Peyer's patch (tissue), 4 donors: ENCODE measurements at regions not wholly inside any gene's neighbourhood (a gene's known extent, or its start where the extent isn't known, plus 50 kb on each side); places are given as distances from the start of the nearest gene placed in this dataset.

Source experiments
- POLR2A ChIP-seq, 2 donors: fragments of 450-650 bp; IDR thresholded peaks; one replicate each; pipeline ENCODE4 v1.5.1; 2017; ENCODE audit warnings: antibody characterized with exemption in 2 of 2, mild to moderate bottlenecking in 2 of 2, moderate library complexity in 2 of 2
- TF ChIP-seq, protein P1 (sequence below), 6 experiments: fragments of 450-650 bp in 4 of 6; fragments of 200-600 bp in 2 of 6; sonication (generic) in 1 of 6; IDR thresholded peaks; one replicate each; pipeline ENCODE4 v1.5.1; 2017 to 2019; ENCODE audit warnings: antibody characterized with exemption in 6 of 6, mild to moderate bottlenecking in 3 of 6, moderate library complexity in 1 of 6

DNA sequence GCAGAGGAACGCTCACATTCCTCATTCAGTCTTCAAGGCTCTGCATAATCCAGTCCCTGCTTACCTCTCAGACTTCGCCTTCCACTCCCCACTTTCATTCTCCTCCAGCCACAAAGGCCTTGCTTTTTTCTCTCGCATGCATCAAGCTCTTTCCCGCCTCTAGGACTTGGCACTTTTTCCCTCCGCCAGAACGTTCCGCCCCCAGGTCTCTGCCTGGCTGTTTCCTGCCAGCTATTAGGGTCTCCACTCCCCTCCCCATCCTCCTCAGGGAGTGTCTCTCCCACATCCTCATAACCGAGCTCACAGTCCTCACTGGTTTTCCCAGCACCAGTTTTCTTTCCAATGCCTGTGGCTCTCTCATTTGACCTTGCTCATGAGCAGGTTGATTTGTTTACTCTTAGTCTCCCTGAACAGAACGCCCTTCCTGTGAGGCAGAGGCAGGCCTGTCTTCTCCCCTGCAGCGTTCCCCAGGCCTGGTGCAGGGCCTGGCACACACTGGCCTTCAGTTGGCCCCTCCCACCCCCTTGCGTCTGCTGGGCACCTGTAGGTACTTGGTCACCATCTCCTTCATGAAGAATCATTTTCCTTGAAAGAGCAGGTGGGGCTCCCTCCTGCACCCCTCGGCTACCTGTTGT lies 75.2 kb downstream of the RTL6 start:
- TF ChIP-seq, protein P1, sequence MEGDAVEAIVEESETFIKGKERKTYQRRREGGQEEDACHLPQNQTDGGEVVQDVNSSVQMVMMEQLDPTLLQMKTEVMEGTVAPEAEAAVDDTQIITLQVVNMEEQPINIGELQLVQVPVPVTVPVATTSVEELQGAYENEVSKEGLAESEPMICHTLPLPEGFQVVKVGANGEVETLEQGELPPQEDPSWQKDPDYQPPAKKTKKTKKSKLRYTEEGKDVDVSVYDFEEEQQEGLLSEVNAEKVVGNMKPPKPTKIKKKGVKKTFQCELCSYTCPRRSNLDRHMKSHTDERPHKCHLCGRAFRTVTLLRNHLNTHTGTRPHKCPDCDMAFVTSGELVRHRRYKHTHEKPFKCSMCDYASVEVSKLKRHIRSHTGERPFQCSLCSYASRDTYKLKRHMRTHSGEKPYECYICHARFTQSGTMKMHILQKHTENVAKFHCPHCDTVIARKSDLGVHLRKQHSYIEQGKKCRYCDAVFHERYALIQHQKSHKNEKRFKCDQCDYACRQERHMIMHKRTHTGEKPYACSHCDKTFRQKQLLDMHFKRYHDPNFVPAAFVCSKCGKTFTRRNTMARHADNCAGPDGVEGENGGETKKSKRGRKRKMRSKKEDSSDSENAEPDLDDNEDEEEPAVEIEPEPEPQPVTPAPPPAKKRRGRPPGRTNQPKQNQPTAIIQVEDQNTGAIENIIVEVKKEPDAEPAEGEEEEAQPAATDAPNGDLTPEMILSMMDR (IDR thresholded peaks at IDR 0.05): no peak
- no peak for TF ChIP-seq POLR2A (IDR thresholded peaks at IDR 0.05)
